ENCODE measurements at regions not wholly inside any gene's neighbourhood (a gene's known extent, or its start where the extent isn't known, plus 50 kb on each side); places are given as distances from the start of the nearest gene placed in this dataset.

GRCh38 chr14:98976271-98976670 is 295.7 kb downstream of the BCL11B start:
- ATAC-seq (ENCODE audit: low read depth) (no peak), DNase-seq (ENCODE audit: low spot score) (no peak)
- H3K36me3 ChIP-seq (ENCODE audit: low read depth): no peaks in the 10 kb centered on the region

GRCh38 chr14:98977451-98977850 is 294.5 kb downstream of the BCL11B start:
- Histone ChIP-seq H3K4me1 (ENCODE audit: insufficient read depth, poor library complexity, severe bottlenecking) (no peaks in the 10 kb centered on the region), H3K9me3 (ENCODE audit: severe bottlenecking) (peaks cover 12% of the 10 kb centered on the region), H3K4me3 (ENCODE audit: severe bottlenecking) (no peak overlapping the region), H3K27me3 (ENCODE audit: insufficient read depth, poor library complexity, severe bottlenecking) (no peaks in the 10 kb centered on the region), H3K36me3 (ENCODE audit: low read depth) (no peaks in the 10 kb centered on the region), H3K27ac (ENCODE audit: poor library complexity, severe bottlenecking) (no peak overlapping the region)
- ATAC-seq (ENCODE audit: low read depth) (no peak), DNase-seq (ENCODE audit: low spot score) (no peak)
- no peak for TF ChIP-seq CTCF (IDR thresholded peaks at IDR 0.05; ENCODE audit: poor library complexity, severe bottlenecking)

More at GRCh38 chr14:98976271-98976670, 295.7 kb downstream of the BCL11B start:
- H3K4me3 ChIP-seq (ENCODE audit: severe bottlenecking): no peak overlapping the region
- no peaks in the 10 kb centered on the region for H3K4me1 ChIP-seq (ENCODE audit: insufficient read depth, poor library complexity, severe bottlenecking)
- H3K27me3 ChIP-seq (ENCODE audit: insufficient read depth, poor library complexity, severe bottlenecking): no peaks in the 10 kb centered on the region
- TF ChIP-seq CTCF (IDR thresholded peaks at IDR 0.05; ENCODE audit: poor library complexity, severe bottlenecking): no peak
- peaks cover 12% of the 10 kb centered on the region for H3K9me3 ChIP-seq (ENCODE audit: severe bottlenecking)
- H3K27ac ChIP-seq (ENCODE audit: poor library complexity, severe bottlenecking): no peak overlapping the region

GRCh38 chr14:98982986-98983385 is 289.0 kb downstream of the BCL11B start:
- no peak for DNase-seq (ENCODE audit: low spot score)
- peaks cover 5% of the 10 kb centered on the region for H3K9me3 ChIP-seq (ENCODE audit: severe bottlenecking)
- no peaks in the 10 kb centered on the region for H3K4me1 ChIP-seq (ENCODE audit: insufficient read depth, poor library complexity, severe bottlenecking)
- H3K36me3 ChIP-seq (ENCODE audit: low read depth): no peaks in the 10 kb centered on the region
- H3K27ac ChIP-seq (ENCODE audit: poor library complexity, severe bottlenecking): no peak overlapping the region
- no peak overlapping the region for H3K4me3 ChIP-seq (ENCODE audit: severe bottlenecking)
- ATAC-seq (ENCODE audit: low read depth): no peak
- no peaks in the 10 kb centered on the region for H3K27me3 ChIP-seq (ENCODE audit: insufficient read depth, poor library complexity, severe bottlenecking)
- TF ChIP-seq CTCF (IDR thresholded peaks at IDR 0.05; ENCODE audit: poor library complexity, severe bottlenecking): no peak

GRCh38 chr14:98984027-98984718 is 287.8 kb downstream of the BCL11B start:
- H3K36me3 ChIP-seq (ENCODE audit: low read depth): no peaks in the 10 kb centered on the region
- ATAC-seq (ENCODE audit: low read depth): no peak

More at GRCh38 chr14:98984027-98984718, 287.8 kb downstream of the BCL11B start:
- no peak overlapping the region for H3K4me3 ChIP-seq (ENCODE audit: severe bottlenecking)
- no peak overlapping the region for H3K27ac ChIP-seq (ENCODE audit: poor library complexity, severe bottlenecking)
- H3K4me1 ChIP-seq (ENCODE audit: insufficient read depth, poor library complexity, severe bottlenecking): no peaks in the 10 kb centered on the region
- no peak for DNase-seq (ENCODE audit: low spot score)
- H3K27me3 ChIP-seq (ENCODE audit: insufficient read depth, poor library complexity, severe bottlenecking): no peaks in the 10 kb centered on the region
- H3K9me3 ChIP-seq (ENCODE audit: severe bottlenecking): peaks cover 5% of the 10 kb centered on the region
- TF ChIP-seq CTCF (IDR thresholded peaks at IDR 0.05; ENCODE audit: poor library complexity, severe bottlenecking): no peak

All from RWPE2 (cell line).